SKM-1 (cell line): ENCODE measurements at regions not wholly inside any gene's neighbourhood (a gene's known extent, or its start where the extent isn't known, plus 50 kb on each side); places are given as distances from the start of the nearest gene placed in this dataset.
"Not testable (repeated sequence)": the region's sequence is repeated elsewhere in the genome, so short reads cannot be mapped to it uniquely, and the experiment has no call there.

Experiments used
- DNase-seq: peaks from one replicate; lab custom pipeline; 2025; ENCODE audit not compliant: unreplicated experiment; lab: John Stamatoyannopoulos, UW

- no peak for DNase-seq
These were observed 945.3 kb downstream of the TRIB2 start for GRCh38 chr2:13662055-13662454.

DNA sequence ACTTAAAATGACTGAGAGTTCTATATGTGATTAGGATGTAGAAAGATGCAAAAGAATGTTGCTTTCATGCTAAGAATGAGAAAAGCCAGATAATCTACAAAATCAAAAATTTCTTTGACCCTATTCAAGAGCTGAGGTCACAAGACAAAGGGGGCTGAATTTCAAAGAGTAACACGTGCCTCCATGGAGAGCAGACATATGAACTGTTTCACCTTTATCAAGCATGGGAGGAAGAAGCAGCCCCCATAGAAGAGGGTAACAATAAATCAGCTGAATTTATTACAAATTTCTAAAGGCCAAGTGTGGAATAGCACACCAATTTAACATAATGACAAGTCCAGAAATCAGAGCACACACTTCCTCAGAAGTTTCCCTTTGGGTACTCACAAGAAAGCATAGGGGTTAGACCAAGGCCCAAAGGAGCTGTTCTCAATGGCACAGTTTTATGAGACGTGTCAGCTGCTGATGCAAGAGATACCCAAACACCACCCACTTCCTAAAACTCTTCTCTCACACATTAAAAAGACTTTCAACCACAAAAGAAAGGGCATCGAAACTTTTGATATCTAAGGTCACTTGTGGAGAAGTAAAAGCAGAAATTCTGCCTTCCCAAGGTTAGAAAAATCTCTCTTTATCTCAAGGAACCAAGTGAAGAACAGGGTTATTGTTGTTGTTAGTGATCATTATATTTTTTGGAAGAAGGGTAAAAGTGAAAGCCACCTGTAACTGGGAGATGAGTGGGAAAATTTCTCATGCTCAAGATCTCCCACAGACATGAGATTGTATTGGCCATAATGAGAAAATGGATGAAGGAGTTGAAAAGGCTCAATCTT, 950.1 kb downstream of the TRIB2 start:
- DNase-seq = no peak

DNA sequence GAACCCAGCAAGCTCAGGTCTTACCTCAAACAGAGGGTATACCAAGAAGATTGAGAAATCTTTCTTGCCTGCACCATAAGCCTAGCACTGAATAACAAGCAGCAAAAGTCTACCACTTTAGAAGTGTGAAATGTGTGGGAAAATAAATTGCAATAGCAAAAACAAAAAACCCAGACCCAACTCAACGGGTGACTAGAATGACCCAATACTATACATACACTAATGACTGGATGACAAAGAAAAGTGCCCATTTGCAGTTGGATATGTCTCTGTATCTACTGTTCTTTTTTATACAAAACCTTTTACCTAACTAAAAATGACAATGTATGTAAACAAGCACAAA, 950.6 kb downstream of the TRIB2 start:
- DNase-seq = no peak

DNA sequence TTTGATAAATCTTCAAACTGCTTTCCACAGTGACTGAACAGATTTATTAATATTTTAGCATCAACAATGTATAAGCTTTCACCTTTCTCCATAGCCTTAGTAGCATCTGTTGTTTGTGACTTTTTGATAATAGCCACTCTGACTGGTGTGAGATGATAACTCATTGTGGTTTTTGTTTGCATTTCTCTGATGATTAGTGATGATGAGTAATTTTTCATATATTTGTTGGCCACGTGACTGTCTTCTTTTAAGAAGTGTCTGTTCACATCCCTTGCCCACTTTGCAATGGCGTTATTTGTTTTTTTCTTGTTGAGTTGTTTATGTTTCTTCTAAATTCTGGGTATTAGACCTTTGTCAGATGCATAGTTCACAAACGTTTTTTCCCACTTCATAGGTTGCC, 952.9 kb downstream of the TRIB2 start:
- no peak for DNase-seq

DNA sequence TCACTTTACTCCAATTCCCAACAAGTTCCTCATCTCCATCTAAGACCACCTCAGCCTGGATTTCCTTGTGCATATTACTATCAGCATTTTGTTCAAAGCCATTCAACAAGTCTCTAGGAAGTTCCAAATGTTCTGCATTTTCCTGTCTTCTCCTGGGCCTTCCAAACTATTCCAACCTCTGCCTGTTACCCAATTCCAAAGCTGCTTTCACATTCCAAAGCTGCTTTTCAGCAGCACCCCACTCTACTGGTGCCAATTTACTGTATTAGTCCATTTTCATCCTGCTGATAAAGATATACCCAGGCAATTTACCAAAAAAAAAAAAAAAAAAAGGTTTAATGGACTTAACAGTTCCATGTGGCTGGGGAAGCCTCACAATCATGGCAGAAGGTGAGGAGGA, 957.1 kb downstream of the TRIB2 start:
- not testable (repeated sequence) for DNase-seq

DNA sequence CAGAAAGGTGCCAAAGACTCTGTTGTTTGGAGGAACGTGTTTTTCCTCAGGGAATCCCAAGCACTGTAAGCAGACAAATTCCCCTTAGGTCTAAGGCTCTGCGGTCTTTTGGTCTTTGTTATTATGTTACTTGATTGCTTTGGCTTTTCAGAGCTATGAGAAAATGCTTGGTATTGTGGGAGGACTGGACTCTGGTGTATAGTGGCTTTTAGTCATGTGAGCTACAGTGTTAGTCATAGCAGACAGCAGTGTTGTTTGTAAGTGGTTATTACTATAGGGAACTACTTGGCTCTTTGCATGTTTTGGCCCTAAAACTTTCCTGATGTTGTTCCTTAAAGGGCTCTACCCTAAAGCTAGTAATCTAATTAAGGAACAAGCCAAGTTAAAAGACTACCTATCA, 956.2 kb upstream of the LRATD1 start:
- DNase-seq = no peak

- DNase-seq = no peak
These were observed 950.6 kb upstream of the LRATD1 start for GRCh38 chr2:13681936-13682335.

- DNase-seq = no peak
These were observed 949.8 kb upstream of the LRATD1 start for GRCh38 chr2:13682540-13683272.

- no peak for DNase-seq
These were observed 946.3 kb upstream of the LRATD1 start for GRCh38 chr2:13686262-13686661.

DNA sequence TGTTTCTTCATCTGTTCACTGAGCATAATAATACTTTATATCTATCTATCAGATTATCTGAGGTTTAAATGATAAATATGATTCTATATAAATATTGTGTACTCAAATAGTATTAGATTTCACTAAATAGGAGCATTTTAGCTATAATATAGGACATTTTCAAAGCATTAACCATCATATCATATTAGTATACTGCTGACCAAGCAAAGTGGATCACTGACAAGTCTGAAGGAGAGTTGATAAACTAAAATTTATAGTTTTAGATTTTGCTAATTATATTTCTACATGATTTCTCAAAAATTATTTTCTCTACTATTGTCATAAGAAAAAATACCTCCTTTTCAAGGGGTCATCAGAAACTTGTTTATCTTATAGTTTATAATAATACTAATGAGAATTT, 937.8 kb upstream of the LRATD1 start:
- no peak for DNase-seq

GRCh38 chr2:13696601-13697000, 935.9 kb upstream of the LRATD1 start:
- no peak for DNase-seq

DNA sequence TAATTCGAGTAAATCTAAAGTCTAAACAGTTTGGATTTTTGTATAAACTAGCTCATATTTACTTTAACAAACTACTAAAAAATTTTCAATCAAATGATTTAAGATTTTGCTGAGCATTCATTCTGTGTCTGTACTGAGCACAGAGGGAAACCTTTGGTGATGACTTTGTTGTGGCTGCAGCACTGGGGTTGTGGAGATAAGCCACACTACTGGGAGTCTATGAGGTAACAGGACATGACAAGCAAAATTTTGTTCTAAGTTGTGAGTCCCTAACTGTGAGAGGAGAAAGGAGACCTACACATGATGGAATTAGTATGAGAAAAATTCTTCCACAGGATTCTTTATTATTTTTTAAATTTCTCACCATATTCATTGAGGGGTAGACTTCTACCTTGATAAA, 933.7 kb upstream of the LRATD1 start:
- DNase-seq = no peak

DNA sequence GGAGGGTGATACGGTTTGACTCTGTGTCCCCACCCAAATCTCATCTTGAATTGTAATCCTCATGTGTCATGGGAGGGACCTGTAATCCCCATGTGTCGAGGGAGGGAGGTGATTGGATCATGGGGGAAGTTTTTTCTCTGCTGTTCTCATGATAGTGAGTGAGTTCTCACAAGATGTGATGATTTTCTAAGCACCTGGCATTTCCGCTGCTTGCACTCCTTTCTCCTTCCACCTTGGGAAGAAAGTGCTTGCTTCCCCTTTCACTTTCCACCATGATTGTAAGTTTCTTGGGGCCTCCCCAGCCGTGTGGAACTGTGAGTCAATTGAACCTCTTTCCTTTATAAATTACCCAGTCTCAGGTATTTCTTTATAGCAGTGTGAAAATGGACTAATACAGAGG, 932.6 kb upstream of the LRATD1 start:
- not testable (repeated sequence) for DNase-seq

DNA sequence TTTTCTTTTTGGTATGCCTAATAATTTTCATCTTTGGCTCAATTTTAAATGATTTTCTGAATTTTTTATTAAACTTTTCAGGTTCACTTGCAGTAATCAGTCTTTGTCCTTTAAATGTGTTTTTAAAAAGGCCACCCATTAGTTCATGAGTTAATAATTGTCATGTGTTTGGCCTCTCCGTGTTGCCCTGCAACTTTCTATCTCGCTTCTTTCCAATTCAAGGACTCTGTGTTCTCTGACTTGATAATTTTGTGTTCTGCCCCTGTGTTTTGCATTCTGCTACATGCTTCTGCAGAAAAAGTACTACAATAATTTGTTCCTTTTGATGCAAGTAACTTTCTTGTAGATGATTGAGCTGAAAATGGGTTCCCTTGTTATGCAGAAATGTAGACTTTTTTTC, 921.4 kb upstream of the LRATD1 start:
- DNase-seq = no peak

GRCh38 chr2:13714466-13714865, 918.1 kb upstream of the LRATD1 start:
- DNase-seq = no peak

DNA sequence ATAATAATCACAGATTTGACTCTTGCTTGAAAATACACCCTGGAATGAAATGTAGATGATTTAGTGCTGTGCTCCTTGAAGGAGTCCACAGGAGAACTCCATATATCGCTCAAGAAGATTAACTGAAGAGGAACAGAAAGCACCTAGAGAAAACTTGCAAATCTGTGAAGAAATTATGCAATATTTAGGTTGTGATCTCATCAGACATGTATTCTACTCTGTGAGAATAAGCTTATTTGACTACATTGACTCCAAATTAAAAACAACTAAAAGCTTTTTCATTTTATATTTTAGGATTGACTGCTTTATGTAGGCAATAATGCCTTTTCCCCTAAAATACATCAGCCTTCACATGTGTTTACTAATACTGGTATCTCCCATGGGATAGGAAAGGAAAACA, 906.6 kb upstream of the LRATD1 start:
- DNase-seq = no peak

- DNase-seq = no peak
These were observed 887.2 kb upstream of the LRATD1 start for GRCh38 chr2:13745330-13745729.

DNA sequence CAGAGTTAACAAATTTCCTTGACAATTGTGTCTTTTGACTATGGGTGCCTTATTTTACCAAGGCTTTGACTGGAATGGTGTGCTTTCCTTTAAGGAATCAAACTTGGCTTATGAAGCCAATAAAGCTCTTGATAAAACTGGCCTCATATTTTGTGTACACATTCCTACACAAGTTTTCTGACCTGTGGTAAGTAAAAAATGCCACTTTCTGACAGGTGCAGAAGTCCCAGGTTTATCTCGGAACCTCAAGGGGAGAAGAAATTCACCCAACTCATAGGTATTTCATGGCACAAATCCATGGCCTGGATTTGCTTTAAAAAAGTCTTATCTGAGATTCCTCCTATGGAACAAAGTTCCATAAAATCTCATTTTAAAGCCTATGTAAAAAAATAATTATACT, 880.6 kb upstream of the LRATD1 start:
- no peak for DNase-seq

DNA sequence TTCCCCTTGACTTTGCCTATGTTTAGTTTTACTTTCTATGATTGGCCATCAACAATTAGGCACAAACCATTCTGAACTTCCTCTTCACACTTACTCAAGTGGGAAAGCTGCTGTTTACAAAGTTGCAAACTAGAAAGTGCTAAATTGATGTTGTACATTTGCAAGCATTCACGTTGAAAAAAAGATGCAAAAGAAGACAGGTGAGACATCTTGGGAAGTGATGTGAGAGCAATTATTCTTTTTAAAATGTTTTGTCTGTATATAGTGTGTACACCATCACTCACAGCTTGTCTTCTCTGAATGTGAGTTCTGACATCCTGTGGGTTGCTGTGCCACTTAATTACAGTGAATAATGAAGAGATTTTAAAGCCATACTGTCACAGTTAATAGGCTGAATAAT, 874.1 kb upstream of the LRATD1 start:
- no peak for DNase-seq

DNA sequence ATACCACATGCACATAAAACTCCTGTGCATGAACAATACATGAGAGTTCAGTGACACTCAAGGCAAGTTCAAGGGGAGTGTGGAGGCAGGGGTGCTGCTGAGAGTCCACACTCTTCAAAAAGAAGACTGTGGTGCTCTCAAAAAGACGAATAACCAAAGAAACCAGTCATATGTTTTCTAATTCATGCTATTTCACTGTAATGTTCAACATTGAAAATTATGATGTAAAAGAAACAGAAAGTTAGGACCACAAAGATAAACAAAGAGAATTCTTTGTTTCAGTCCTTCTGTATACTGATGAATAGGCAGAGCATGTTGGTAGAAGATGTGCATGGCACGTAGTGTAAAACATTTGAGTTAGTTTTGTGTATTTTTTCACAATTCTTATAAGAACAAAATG, 864.2 kb upstream of the LRATD1 start:
- DNase-seq = no peak

GRCh38 chr2:13770279-13770678, 862.2 kb upstream of the LRATD1 start:
- no peak for DNase-seq

DNA sequence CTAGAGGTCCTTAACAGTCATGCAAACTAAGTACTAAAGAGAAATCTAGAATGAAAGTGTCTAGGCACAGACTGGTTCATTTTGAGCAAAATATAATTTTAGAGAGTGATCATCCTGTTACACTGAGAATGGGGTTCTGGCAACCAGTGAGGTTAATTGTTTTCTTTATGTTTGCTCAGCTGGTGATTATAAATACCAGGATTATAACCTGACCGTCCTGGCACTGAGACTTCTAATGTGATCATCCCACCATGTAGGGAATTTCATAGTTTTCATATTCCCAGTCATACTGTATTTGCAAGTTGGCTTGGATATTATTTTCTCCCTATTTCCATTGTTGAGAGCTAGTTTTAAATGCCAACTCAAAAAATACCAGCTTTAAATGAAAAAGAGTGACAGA, 852.5 kb upstream of the LRATD1 start:
- DNase-seq = no peak
